SK-N-SH (cell line): ENCODE measurements at regions not wholly inside any gene's neighbourhood (a gene's known extent, or its start where the extent isn't known, plus 50 kb on each side); places are given as distances from the start of the nearest gene placed in this dataset.

Source experiments
- CTCF ChIA-PET: fragments of 300-600, 350-600 bp; formaldehyde crosslinking; extraction: SDS; loops from one replicate; lab custom pipeline; 2021; lab: Yijun Ruan, JAX
- POLR2A ChIA-PET: fragments of 350-600 bp; sonication (Branson Sonifier 250); formaldehyde crosslinking; extraction: SDS; loops from one replicate; lab custom pipeline; 2020; ENCODE audit warnings: antibody characterized with exemption, inconsistent platforms; lab: Yijun Ruan, JAX
- DNase-seq: peaks from one replicate; pipeline ENCODE4 v3.0.0; 2012
- H2AFZ ChIP-seq: fragments of 200-600 bp; sonication (generic); 2 replicates; pipeline ENCODE4 v1.8.1; 2016; ENCODE audit warnings: antibody characterized with exemption, mild to moderate bottlenecking, low read depth
- H3F3A ChIP-seq: fragments of 200-600 bp; sonication (generic); replicated peaks from 2 replicates; pipeline ENCODE3; 2016; ENCODE audit warnings: antibody characterized with exemption, mild to moderate bottlenecking; ENCODE audit not compliant: insufficient read depth
- H3K27ac ChIP-seq, 2 experiments: fragments of 200-500 bp in 1 of 2; fragments of 200-600 bp in 1 of 2; sonication (Bioruptor generic) in 1 of 2; sonication (generic), shearing (Covaris generic) in 1 of 2; 2 replicates each; pipeline versions ENCODE4 v1.5.1 to v1.6.1; 2014 to 2016; ENCODE audit warnings: low read depth in 2 of 2, inconsistent platforms in 1 of 2, low read length in 1 of 2, mild to moderate bottlenecking in 1 of 2, mixed read lengths in 1 of 2
- H3K27me3 ChIP-seq: fragments of 200-600 bp; sonication (generic), shearing (Covaris generic); 2 replicates; pipeline ENCODE4 v1.6.1; 2016; ENCODE audit warnings: mixed run types; ENCODE audit not compliant: insufficient read depth
- H3K36me3 ChIP-seq, 2 experiments: fragments of 200-500 bp in 1 of 2; fragments of 200-600 bp in 1 of 2; sonication (Bioruptor generic) in 1 of 2; sonication (generic) in 1 of 2; replicated peaks in 1 of 2; 2 replicates each; pipeline versions ENCODE3 to v1.5.1; 2014 to 2016; ENCODE audit warnings: low read length in 1 of 2, mild to moderate bottlenecking in 1 of 2; ENCODE audit not compliant: insufficient read depth in 2 of 2, control insufficient read depth in 1 of 2
- H3K4me1 ChIP-seq, 2 experiments: fragments of 200-500 bp in 1 of 2; fragments of 200-600 bp in 1 of 2; sonication (Bioruptor generic) in 1 of 2; sonication (generic), shearing (Covaris generic) in 1 of 2; 2 replicates each; pipeline versions ENCODE4 v1.5.1 to v1.6.1; 2014 to 2016; ENCODE audit warnings: low read depth in 1 of 2, low read length in 1 of 2, mixed run types in 1 of 2; ENCODE audit not compliant: insufficient read depth in 2 of 2, control insufficient read depth in 1 of 2
- H3K4me2 ChIP-seq: fragments of 200-600 bp; sonication (generic), shearing (Covaris generic); 2 replicates; pipeline ENCODE4 v1.6.1; 2017; ENCODE audit warnings: mixed run types
- H3K4me3 ChIP-seq, 2 experiments: fragments of 200-500 bp in 1 of 2; fragments of 200-600 bp in 1 of 2; sonication (Bioruptor generic) in 1 of 2; sonication (generic), shearing (Covaris generic) in 1 of 2; 2 replicates each; pipeline versions ENCODE4 v1.5.1 to v1.8.1; 2014 to 2016; ENCODE audit warnings: low read depth in 2 of 2, inconsistent platforms in 1 of 2, low read length in 1 of 2, mild to moderate bottlenecking in 1 of 2, mixed read lengths in 1 of 2, moderate library complexity in 1 of 2
- H3K79me2 ChIP-seq: fragments of 200-600 bp; sonication (generic); 2 replicates; pipeline ENCODE4 v1.8.1; 2017; ENCODE audit warnings: mild to moderate bottlenecking; ENCODE audit not compliant: insufficient read depth
- H3K9ac ChIP-seq: fragments of 200-600 bp; sonication (generic); 2 replicates; pipeline ENCODE4 v1.6.1; 2017; ENCODE audit warnings: mixed run types
- H3K9me2 ChIP-seq: fragments of 200-600 bp; sonication (generic); 2 replicates; pipeline ENCODE4 v1.6.1; 2017; ENCODE audit warnings: mixed run types
- H3K9me3 ChIP-seq: fragments of 200-600 bp; sonication (generic); 2 replicates; pipeline ENCODE4 v1.6.1; 2017; ENCODE audit warnings: mixed run types, mild to moderate bottlenecking, moderate library complexity
- H4K20me1 ChIP-seq: fragments of 200-600 bp; sonication (generic); 2 replicates; pipeline ENCODE4 v1.6.1; 2017; ENCODE audit warnings: mild to moderate bottlenecking, mixed run types; ENCODE audit not compliant: insufficient read depth
- CHD2 ChIP-seq: fragments of 150-350 bp; IDR thresholded peaks from 2 replicates; pipeline ENCODE4 v1.6.1; 2018; ENCODE audit warnings: low read length; ENCODE audit not compliant: partially characterized antibody
- ELF1 ChIP-seq: IDR thresholded peaks from 2 replicates; pipeline ENCODE4 v1.4.0; 2012
- EZH2phosphoT487 ChIP-seq: fragments of 200-600 bp; sonication (generic); IDR thresholded peaks from 2 replicates; pipeline ENCODE4 v1.6.1; 2017; ENCODE audit warnings: low read depth, mixed run types, mild to moderate bottlenecking, antibody characterized with exemption, moderate library complexity, borderline replicate concordance
- FOSL2 ChIP-seq: IDR thresholded peaks from 2 replicates; pipeline ENCODE4 v1.4.0; 2012; ENCODE audit warnings: low read depth, mild to moderate bottlenecking, moderate library complexity, borderline replicate concordance
- FOXJ3 ChIP-seq: sonication (generic); formaldehyde crosslinking; IDR thresholded peaks from 2 replicates; pipeline ENCODE4 v1.5.1; 2020; ENCODE audit warnings: mild to moderate bottlenecking, missing genetic modification reagents
- GABPA ChIP-seq: IDR thresholded peaks from 2 replicates; pipeline ENCODE4 v1.4.0; 2012; ENCODE audit warnings: low read depth, mild to moderate bottlenecking
- JUND ChIP-seq: IDR thresholded peaks from 2 replicates; pipeline ENCODE4 v1.4.0; 2012
- MEF2A ChIP-seq: IDR thresholded peaks from 2 replicates; pipeline ENCODE4 v1.4.0; 2012; ENCODE audit warnings: low read depth, borderline replicate concordance
- MXI1 ChIP-seq: IDR thresholded peaks from 2 replicates; pipeline ENCODE4 v1.6.1; 2012; ENCODE audit warnings: mild to moderate bottlenecking, low read depth, low read length, improper control_type of control experiment
- RXRA ChIP-seq: IDR thresholded peaks from 2 replicates; pipeline ENCODE4 v1.4.0; 2012; ENCODE audit warnings: low read depth, mild to moderate bottlenecking, borderline replicate concordance
- SIN3A ChIP-seq: IDR thresholded peaks from 2 replicates; pipeline ENCODE4 v1.6.1; 2012; ENCODE audit warnings: low read depth, mild to moderate bottlenecking, low read length, moderate library complexity, borderline replicate concordance
- TAF1 ChIP-seq: IDR thresholded peaks from 2 replicates; pipeline ENCODE4 v1.6.1; 2012; ENCODE audit warnings: low read depth, mild to moderate bottlenecking, low read length, moderate library complexity, borderline replicate concordance
- TEAD4 ChIP-seq: IDR thresholded peaks from 2 replicates; pipeline ENCODE4 v1.4.0; 2012; ENCODE audit warnings: mild to moderate bottlenecking, borderline replicate concordance; ENCODE audit not compliant: insufficient read depth
- WGBS: methylation state at CpG from one replicate; pipeline ENCODE4 v1.1.6; 2017; ENCODE audit warnings: low lambda C conversion rate; 5-methylcytosine and 5-hydroxymethylcytosine counted together
- TF ChIP-seq, protein P1 (sequence below): IDR thresholded peaks from 2 replicates; pipeline ENCODE4 v1.6.1; 2012; ENCODE audit warnings: mild to moderate bottlenecking, low read depth, low read length, moderate library complexity
- TF ChIP-seq, protein P2 (sequence below): IDR thresholded peaks from 2 replicates; pipeline ENCODE4; 2012
- TF ChIP-seq, protein P3 (sequence below): IDR thresholded peaks from 2 replicates; pipeline ENCODE4 v1.4.0; 2012; ENCODE audit warnings: low read depth, borderline replicate concordance
- TF ChIP-seq, protein P4 (sequence below): IDR thresholded peaks from 2 replicates; pipeline ENCODE4 v1.4.0; 2012; ENCODE audit warnings: low read depth

DNA sequence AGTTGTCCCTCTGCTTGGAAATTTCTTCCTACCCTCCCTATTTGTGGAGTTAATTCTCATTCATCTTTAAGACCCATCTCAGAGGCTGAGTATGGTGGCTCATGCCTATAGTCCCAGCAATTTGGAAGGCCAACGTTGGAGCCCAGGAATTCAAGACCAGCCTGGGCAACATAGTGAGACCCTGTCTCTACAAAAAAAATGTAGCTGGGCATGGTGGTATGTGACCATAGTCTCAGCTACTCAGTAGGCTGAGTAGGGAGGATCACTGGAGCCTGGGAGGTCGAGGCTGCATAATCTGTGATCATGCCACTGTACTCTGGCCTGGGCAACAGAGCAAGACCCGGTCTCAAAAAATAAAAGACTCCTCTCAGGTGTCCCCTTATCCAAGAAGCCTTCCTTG, 125.1 kb downstream of the SUDS3 start:
- POLR2A ChIA-PET, result no interaction called here
- TF ChIP-seq TAF1, result no peak
- TF ChIP-seq, protein P1, sequence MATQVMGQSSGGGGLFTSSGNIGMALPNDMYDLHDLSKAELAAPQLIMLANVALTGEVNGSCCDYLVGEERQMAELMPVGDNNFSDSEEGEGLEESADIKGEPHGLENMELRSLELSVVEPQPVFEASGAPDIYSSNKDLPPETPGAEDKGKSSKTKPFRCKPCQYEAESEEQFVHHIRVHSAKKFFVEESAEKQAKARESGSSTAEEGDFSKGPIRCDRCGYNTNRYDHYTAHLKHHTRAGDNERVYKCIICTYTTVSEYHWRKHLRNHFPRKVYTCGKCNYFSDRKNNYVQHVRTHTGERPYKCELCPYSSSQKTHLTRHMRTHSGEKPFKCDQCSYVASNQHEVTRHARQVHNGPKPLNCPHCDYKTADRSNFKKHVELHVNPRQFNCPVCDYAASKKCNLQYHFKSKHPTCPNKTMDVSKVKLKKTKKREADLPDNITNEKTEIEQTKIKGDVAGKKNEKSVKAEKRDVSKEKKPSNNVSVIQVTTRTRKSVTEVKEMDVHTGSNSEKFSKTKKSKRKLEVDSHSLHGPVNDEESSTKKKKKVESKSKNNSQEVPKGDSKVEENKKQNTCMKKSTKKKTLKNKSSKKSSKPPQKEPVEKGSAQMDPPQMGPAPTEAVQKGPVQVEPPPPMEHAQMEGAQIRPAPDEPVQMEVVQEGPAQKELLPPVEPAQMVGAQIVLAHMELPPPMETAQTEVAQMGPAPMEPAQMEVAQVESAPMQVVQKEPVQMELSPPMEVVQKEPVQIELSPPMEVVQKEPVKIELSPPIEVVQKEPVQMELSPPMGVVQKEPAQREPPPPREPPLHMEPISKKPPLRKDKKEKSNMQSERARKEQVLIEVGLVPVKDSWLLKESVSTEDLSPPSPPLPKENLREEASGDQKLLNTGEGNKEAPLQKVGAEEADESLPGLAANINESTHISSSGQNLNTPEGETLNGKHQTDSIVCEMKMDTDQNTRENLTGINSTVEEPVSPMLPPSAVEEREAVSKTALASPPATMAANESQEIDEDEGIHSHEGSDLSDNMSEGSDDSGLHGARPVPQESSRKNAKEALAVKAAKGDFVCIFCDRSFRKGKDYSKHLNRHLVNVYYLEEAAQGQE, result no peak
- no peak for TF ChIP-seq RXRA
- TF ChIP-seq MXI1, result no peak
- TF ChIP-seq, protein P2, sequence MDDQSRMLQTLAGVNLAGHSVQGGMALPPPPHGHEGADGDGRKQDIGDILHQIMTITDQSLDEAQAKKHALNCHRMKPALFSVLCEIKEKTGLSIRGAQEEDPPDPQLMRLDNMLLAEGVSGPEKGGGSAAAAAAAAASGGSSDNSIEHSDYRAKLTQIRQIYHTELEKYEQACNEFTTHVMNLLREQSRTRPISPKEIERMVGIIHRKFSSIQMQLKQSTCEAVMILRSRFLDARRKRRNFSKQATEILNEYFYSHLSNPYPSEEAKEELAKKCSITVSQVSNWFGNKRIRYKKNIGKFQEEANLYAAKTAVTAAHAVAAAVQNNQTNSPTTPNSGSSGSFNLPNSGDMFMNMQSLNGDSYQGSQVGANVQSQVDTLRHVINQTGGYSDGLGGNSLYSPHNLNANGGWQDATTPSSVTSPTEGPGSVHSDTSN, result no peak
- TF ChIP-seq GABPA, result no peak
- TF ChIP-seq EZH2phosphoT487, result no peak
- no peak for TF ChIP-seq JUND
- TF ChIP-seq, protein P3, sequence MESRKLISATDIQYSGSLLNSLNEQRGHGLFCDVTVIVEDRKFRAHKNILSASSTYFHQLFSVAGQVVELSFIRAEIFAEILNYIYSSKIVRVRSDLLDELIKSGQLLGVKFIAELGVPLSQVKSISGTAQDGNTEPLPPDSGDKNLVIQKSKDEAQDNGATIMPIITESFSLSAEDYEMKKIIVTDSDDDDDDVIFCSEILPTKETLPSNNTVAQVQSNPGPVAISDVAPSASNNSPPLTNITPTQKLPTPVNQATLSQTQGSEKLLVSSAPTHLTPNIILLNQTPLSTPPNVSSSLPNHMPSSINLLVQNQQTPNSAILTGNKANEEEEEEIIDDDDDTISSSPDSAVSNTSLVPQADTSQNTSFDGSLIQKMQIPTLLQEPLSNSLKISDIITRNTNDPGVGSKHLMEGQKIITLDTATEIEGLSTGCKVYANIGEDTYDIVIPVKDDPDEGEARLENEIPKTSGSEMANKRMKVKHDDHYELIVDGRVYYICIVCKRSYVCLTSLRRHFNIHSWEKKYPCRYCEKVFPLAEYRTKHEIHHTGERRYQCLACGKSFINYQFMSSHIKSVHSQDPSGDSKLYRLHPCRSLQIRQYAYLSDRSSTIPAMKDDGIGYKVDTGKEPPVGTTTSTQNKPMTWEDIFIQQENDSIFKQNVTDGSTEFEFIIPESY, result no peak
- no peak for TF ChIP-seq MEF2A
- no peak for TF ChIP-seq FOXJ3
- TF ChIP-seq FOSL2, result no peak
- TF ChIP-seq CHD2, result no peak
- no peak for TF ChIP-seq TEAD4
- TF ChIP-seq, protein P4, sequence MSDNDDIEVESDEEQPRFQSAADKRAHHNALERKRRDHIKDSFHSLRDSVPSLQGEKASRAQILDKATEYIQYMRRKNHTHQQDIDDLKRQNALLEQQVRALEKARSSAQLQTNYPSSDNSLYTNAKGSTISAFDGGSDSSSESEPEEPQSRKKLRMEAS, result no peak
- TF ChIP-seq SIN3A, result no peak
- TF ChIP-seq ELF1, result no peak
- H3K27me3 ChIP-seq, result no peaks in the 10 kb centered on the region
- H3K4me2 ChIP-seq, result no peak overlapping the region
- H3F3A ChIP-seq, result no peaks in the 10 kb centered on the region
- DNase-seq, result no peak
- H3K79me2 ChIP-seq, result no peaks in the 10 kb centered on the region
- H3K27ac ChIP-seq, result no peak overlapping the region
- H3K9me2 ChIP-seq, result no peaks in the 10 kb centered on the region
- no peak overlapping the region for H3K9ac ChIP-seq
- H3K36me3 ChIP-seq, result no peaks in the 10 kb centered on the region
- WGBS, result 16% methylated on average over 3 of the region's 3 CpGs
- H2AFZ ChIP-seq, result no peak overlapping the region
- CTCF ChIA-PET, result no interaction called here
- no peak overlapping the region for H3K4me3 ChIP-seq
- no peaks in the 10 kb centered on the region for H3K9me3 ChIP-seq
- H4K20me1 ChIP-seq, result no peaks in the 10 kb centered on the region
- no peaks in the 10 kb centered on the region for H3K4me1 ChIP-seq
